Stimulated activated CD8-positive, alpha-beta memory T cell treated with anti-CD3 and anti-CD28 coated beads, Interleukin-15, amount 100 ng/mL, for 24 hours (primary cell): ENCODE measurements at regions not wholly inside any gene's neighbourhood (a gene's known extent, or its start where the extent isn't known, plus 50 kb on each side); places are given as distances from the start of the nearest gene placed in this dataset.
"Not testable (repeated sequence)": the region's sequence is repeated elsewhere in the genome, so short reads cannot be mapped to it uniquely, and the experiment has no call there.

ENCODE experiments used
- DNase-seq: peaks from one replicate; pipeline ENCODE4 v3.0.0-alpha.2; 2020; ENCODE audit warnings: low read depth

DNA sequence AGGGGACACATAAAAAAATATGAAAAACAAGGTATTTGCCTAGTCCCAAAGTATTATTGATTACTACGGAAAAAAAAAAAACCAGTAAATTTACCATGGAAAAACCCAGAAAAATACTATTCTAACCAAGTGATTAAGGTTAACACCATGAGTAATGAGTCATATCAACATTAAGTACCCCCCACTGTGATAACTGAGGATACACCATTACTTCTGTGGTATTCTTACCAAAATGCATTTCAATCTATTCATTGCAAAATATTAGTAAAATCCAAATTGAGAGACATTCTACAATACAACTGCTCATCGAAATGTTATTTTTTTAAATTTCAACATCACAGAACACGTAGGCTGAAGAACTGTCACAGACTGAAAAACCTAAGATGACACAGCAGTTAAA, 669.8 kb downstream of the ZEB2 start:
- no peak for DNase-seq

- no peak for DNase-seq
These were observed 672.7 kb downstream of the ZEB2 start for GRCh38 chr2:143847257-143847656.

DNA sequence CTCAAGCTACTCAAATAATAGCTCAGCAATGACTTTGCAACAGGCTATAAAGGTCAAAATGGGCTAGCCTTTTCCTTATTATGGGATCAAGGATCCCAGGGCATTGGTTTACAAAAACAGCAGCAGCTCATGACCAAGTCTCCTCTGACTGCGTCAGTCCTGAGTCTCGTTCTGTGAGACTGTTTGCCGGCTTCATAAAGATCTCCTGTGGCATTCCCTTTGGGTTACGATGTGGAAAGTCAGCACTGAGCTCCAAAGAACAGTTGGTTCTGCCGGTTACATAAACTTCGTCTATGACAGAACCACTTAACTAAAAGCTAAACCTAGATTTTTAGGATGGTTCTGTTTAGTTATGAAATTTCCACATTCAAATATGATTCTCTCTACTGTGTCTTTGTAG, 674.9 kb downstream of the ZEB2 start:
- DNase-seq, result no peak

GRCh38 chr2:143843686-143844085, 676.2 kb downstream of the ZEB2 start:
- no peak for DNase-seq

- DNase-seq, result no peak
These were observed 677.1 kb downstream of the ZEB2 start for GRCh38 chr2:143842836-143843235.

DNA sequence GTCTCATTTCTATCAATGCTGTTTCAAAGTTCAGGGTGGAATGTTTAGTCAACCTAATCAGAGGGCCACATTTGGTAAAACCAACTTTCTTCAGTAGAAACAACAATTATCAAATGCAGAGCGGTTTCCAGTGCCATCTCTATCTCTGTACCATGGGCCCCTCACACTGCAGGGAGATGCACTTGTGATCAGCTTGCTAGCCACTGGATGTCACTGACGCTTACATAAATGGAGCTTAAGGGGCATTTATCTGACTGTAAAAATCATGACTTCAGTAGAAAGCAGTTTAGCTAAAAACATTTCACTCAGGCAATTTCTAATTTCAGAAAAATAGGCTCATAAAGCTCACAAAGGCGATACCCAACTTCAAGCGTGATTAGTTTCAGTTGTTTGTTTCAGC, 678.0 kb downstream of the ZEB2 start:
- no peak for DNase-seq

- no peak for DNase-seq
These were observed 679.3 kb downstream of the ZEB2 start for GRCh38 chr2:143840601-143841000.

DNA sequence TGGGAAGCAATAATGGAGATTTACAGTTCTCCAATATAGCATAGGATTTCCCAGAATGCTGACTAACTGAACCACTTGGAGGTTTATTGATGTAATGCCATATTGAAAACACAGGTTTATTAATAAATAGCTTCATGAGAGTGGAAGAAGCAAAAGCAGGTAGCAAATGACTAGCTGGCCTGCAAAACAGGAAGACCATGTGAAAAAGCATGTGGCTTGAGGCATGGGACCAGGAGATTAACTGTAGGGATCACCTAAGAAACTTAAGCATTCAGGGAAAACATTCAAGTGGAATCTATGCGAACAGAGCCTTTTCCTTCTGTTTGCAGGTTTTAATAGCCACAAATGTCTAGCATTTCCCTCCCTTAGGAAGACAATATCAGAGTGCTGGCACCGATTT, 679.7 kb downstream of the ZEB2 start:
- DNase-seq, result no peak

- DNase-seq, result no peak
These were observed 680.5 kb downstream of the ZEB2 start for GRCh38 chr2:143839456-143839855.

- DNase-seq, result not testable (repeated sequence)
These were observed 682.9 kb downstream of the ZEB2 start for GRCh38 chr2:143837055-143837454.

- no peak for DNase-seq
These were observed 684.4 kb downstream of the ZEB2 start for GRCh38 chr2:143835481-143835880.

DNA sequence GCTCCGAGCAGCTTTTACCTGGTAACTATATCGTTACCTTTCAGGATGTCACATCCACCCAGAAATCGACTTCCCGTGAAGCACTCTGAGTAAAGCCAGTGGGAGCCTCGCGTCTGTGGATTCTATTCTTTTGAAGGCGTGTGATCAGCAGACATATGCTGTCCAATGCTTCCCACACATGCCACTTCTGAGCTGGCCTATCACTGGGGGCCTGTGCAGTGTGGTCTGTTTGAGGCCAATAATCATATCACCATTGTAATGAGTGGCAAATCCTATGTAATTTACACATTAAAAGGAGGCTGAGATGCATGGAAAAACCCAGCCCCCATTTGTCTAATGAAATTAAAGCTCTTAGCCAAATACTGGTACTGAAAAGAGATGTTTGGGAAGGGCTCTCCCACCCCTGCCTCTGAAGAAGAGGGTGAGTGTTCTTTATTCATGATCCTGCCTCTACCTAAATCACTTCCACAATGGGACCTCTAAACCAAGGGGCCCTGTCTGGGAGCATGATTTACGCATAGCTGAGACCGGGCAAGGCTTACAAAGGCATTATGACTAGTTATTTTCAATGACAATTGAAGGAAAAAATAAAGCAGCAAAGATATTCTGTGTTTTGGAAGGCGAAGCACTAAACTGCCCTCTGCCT, 686.8 kb downstream of the ZEB2 start:
- no peak for DNase-seq

DNA sequence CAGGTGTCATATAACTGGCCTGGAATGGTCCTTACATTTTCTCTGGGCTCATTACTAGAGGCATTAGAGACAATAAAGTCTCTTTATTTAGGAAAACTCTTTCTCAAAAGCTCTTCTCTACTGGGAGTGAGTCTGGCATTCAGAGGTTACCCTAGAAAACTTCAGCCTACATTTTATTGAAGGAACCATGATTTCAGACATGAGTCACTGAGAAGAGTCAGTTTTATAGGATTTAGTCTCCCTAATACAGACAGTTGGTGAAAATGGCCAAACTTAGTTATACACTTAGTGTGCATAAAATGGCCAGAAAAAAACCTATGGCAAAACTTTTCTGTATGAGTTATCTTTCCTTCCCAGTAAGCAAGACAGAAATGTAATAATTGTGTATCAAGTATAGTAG, 689.4 kb downstream of the ZEB2 start:
- no peak for DNase-seq

GRCh38 chr2:143828763-143829537, 691.0 kb downstream of the ZEB2 start:
- no peak for DNase-seq

DNA sequence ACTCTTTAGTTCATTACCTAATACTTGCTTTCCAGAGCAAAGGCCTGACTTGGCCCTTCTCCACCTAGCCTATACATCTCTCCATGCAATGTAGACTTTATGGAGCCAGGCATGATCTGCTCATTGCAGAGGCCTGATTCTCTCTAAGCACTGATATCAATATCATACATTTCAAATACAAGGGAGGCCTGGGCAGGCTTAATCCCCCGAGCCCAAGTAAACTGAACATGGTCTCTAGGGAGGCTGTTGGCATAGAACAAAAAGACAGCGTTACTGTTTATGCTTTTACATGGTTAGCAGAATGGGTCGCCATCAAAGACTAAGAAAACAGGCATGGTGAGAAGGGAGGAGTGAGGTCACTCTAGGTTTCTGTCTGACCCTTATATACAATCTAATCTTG, 695.1 kb downstream of the ZEB2 start:
- DNase-seq, result no peak

DNA sequence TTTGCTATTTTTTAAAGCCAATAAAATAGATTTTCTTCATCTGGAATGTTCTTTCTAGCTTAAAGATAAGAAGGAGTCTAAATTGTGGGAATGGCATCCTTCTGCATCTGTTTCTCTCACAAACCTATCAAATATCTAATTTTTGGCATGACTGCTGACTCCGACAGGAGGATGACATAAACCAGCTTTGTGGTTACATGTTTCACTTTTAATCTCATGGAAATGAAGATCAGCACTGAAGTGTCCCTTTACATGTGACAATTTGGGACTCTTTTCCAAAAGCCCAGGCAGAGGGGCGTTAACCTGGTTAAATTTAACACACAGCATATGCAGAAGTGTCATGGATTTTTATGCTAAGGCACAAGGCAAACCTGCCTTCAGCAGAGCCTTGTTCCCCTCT, 694.7 kb downstream of the ARHGAP15 start:
- no peak for DNase-seq

GRCh38 chr2:143823296-143823695, 694.1 kb downstream of the ARHGAP15 start:
- DNase-seq, result no peak

DNA sequence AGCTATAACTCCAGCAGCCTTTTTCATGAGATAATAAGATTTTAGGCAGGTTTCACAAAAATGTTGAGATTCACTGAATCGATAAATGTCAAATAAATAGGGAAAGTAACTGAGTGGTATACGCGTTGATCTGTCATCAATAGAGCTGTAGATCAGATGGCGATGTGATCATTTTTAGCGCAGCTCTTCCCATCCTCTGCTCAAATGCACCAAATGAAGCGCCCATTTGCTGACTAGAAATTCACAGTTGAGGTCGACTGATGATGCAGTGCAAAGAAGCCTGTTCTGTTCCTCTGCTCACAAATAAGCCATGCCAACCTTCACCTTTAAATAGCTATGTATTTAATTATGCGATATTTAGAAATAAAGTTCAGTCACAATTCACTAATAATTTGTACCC, 693.5 kb downstream of the ARHGAP15 start:
- DNase-seq, result no peak

- DNase-seq, result no peak
These were observed 690.5 kb downstream of the ARHGAP15 start for GRCh38 chr2:143819764-143820163.

DNA sequence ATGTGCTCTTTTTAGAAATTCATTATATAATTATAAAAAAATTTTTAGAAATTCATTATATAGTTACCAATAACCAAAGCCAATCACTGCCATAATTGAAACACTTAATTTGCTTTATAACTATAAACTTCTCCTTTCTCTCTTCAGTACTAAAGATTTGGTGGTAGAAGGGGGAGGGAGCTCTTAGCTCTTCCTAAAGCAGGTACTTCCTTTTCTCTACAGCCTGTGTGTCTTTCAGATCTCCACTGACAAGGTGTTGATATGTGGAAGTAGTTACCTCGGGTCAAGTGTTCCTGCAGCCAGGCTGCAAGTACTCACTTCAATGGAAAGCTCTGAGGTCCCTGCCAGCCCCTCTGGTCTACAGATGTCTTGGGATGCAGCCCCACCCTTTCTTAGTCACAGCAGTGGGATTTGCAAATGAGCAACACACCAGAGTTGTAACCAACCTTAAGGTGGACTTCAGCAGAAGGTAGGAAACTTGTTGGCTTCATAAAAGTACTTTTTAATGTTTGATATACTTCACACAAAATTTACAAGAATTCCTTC, 690.0 kb downstream of the ARHGAP15 start:
- no peak for DNase-seq
